Stimulated activated CD4-positive, alpha-beta T cell treated with anti-CD3 and anti-CD28 coated beads, Interleukin-12 subunit alpha, Interleukin-12 subunit beta, amount 100 ng/mL, for 24 hours (primary cell): ENCODE measurements at regions not wholly inside any gene's neighbourhood (a gene's known extent, or its start where the extent isn't known, plus 50 kb on each side); places are given as distances from the start of the nearest gene placed in this dataset.
"Not testable (repeated sequence)": the region's sequence is repeated elsewhere in the genome, so short reads cannot be mapped to it uniquely, and the experiment has no call there.

Experiments
- DNase-seq, 2 experiments: peaks; one replicate each; pipeline ENCODE4 v3.0.0-alpha.2; 2020; ENCODE audit warnings: low read depth in 2 of 2

DNA sequence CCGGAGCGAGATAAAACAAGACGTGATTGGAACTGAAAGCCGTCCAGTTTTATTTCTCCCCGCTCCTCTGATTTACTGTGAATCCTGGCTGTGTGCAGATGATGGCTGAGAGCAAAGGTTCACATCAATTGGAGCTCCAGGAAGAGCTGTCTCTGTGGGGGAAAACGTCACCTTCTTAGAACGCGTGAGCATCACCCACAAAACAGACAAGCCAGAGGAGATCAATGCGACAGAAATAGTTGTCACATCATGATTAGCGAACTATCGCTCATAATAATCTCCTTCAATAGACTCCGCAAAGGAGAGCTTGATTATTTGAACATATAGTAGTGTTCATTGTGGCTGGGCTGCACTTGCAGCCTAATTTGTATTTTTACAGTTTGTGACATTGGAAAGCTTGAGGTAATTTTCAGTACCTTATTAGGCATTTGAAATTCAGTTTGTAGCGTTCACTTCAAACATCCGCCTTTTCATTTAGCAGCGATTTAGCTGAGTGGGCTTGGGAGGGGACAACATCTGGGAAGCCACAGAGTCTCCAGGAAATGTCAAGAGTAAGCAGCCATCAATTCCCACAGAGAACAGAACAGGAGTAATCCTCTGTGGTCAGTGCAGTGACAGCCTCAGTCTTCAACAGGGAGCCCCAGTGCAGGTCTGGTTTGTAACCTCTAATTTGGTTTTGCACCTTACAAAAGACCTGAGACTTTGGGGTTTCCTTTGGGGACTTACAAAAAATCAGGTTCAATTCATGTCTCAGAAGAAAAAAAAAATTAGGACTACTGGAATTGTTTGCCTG, 276.8 kb upstream of the PFKP start:
- no peak for DNase-seq

DNA sequence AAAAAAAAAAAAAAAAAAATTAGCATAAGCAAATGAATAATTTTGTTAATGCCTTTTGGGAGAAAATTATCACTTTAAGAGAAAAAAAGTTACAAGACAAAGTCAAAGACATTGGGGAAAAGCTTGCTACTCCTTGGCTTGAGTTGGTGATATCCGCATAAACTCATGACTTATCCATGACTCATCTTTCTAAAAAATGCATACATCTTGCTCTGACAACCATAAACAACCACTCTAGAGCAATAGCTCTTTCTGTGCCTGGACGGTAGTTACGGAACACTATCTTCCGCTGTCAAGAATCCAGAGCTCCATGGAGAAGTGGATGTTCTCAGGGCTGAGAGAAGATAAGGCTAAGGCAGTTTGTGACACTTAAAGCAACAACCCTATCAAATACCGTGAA, 281.1 kb upstream of the PFKP start:
- no peak for DNase-seq

DNA sequence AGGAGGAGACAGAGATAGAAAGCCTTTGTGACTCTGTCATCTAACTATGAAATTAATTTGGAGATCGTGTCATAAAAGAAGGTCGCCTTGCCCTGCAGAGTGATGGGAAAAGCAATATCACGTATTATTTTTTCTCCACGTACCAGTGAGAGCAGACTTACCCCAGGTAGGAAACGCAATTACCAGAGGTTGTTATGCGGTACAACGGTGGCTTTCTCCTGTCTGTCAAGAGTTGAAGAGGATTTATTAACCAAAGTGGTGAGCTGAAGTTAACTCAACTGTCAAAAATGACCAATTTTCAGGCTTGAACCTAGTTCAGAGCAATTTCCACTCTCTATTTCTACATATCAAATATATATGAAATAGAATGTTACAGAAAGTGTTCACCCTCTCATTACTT, 282.6 kb upstream of the PFKP start:
- no peak for DNase-seq

DNA sequence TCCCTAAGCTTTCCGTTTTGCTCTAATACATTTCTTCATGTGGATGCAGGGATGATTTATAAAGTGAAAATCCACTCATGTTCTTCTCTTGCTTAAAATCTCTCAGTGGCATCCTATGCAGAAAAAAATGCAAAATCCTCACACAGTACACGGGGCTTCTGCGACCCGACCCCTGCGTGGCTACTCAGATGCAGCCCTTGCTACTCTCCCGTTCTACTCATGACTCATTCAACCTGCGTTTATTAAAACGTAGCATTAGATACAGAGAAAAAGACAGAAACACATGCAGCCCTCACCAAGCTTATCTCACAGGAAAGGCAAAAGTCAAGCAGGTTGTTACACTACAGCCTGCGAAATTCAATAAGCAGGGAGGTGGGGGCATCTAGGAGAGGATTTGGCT, 284.4 kb upstream of the PFKP start:
- DNase-seq: no peak

DNA sequence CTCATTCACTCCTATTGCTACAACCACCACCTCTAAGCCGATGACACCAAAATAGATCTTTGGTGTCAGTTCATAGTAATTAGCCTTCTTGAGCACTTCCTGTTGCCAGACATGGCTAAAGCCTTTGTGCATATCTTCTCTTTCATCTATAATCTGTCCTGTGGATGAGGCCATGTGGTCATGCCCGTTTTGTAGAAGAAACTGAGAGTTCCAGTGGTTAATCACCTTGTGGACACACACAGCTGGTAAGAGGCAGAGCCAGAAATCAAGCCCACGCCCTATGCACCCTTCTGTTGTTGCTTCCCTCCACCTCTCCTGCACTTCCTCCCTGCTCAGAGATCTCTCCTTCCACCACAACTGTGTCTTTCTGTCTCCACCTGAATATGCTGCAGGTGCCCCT, 285.1 kb upstream of the PFKP start:
- DNase-seq: no peak

DNA sequence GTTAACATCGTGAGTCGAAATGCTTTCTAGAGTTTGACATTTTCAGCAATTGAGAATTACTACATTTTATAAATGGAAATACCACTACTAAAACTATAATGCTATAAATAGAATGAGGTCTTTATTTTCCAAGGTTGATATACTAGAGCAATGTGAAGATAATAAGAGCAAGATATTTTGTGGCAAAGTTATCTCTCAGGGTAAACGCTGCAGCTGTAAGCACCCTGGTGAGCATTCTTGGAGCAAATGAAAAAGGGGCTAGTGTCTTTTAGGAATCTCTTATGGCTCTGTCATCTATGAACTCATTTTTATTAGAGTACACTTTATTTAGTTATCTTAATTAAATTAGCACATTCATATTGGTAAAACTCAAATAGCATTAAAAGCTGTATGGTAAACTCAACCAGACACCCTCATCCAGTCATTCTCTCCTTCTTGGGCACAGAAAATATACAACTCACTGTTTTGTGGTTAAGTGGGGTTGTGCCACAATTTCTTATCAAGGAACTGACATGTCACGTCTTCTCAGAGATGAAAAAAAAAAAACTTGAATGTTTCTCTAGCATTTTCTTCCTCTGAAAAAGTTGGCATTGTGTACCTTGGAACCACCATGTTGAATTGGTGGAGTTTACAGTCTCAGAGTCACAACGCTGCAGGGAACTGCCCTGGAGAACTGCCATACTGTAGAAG, 289.5 kb upstream of the PFKP start:
- no peak for DNase-seq

DNA sequence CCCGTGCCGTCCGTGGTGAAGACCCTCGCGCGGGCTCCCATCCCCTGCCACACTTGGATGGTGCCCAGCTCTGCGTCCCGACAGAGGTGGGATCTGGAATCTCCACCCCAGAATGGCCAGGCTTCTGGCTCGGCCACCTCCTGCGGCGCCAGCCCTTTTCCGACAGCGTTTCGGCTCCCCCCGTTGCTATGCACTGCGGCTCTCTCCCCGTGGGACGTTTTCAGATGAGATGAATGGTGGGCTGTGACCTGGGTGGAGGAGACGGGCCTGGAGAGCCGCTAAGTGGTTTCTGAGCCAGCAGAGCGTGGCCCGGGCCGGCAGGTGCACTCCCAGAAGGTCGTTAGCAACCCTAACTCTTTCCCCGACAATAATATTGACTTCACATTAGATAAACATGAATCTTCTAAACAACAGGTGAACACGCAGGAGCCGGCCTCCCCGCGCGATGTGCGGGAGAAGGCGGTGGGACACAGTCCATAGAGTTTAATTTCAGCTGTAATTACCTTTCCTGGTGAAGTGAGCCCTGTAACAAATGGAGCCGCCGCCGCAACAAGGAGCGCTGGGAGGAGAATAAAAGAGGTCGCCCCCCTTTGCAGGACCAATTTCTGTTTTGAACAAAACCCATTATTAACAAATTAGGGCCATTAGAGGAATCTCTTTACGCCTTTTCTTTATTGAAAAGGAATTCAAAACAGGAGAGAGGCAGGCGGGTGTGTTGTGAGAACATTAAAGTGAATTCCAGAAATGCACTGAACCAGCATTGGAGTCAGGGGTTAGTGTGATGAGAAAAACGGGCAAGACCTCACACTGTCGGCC, 294.3 kb upstream of the PFKP start:
- DNase-seq: no peak

DNA sequence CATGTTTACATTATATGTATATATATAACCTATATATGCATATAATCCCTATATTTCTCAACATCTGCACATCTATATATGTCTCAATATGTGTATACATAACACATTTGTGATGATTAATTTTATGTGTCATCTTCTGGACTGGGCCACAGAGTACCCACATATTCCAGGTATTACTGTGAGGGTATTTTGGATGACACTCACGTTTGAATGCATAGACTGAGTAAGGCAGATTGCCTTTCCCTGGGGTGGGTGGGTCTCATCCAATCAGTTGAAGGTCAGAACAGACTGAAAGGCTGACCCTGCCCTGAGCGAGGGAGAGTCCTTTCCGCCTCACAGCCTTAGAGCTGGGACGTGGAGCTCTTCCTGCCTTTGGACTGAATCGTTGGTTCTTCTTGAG, 295.2 kb upstream of the PFKP start:
- no peak for DNase-seq

DNA sequence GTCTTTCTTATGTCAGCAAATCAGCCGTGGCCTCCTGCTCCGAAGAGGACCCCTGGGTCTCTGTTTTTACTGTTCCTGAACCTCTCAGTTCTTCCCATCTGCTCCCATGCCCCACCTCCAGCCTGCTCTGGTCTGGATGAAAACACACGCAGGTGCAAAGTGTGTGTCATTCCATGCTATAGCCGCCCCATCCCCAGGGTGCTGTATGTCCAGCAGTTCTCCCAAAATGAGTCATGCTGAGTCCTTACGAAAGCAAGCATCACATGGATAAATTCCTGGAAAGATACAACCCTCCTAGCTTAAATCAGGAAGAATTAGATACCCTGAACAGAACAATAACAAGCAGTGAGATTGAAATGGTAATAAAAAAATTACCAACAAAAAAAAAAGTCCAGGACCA, 300.1 kb upstream of the PFKP start:
- DNase-seq: not testable (repeated sequence)

DNA sequence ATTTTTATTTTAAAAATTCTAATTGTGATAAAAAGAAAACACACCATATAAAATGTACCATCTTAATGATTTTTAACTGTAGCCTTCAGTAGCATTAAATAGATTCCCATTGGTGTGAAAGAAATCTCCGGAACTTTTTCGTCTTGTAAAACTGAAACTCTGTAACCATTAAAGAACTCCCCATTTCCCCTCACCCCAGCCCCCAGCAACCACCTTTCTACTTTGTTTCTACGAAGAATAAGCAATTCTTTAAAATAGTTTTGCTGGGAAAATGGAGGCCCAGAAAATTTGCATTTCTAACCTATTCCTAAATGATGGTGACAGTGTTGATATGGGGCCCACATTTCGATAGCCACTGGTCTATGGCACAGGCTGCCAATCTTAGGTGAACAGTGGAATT, 305.4 kb upstream of the PFKP start:
- no peak for DNase-seq

DNA sequence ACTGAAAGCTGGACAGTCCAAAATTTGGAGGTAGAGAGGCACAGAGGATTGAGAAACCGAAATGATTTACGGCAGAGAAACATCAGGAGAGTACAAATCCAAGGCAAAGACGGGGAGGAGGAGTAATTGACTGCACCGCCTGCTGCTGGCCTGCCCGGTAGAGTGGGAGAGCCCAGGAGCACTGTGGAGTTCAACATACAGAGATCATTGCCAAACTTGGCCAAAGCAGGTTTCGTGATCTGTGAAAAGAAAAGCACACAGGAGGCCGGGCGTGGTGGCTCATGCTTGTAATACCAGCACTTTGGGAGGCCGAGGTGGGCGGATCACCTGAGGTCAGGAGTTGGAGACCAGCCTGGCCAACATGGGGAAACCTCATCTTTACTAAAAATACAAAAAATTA, 306.0 kb upstream of the PFKP start:
- no peak for DNase-seq

DNA sequence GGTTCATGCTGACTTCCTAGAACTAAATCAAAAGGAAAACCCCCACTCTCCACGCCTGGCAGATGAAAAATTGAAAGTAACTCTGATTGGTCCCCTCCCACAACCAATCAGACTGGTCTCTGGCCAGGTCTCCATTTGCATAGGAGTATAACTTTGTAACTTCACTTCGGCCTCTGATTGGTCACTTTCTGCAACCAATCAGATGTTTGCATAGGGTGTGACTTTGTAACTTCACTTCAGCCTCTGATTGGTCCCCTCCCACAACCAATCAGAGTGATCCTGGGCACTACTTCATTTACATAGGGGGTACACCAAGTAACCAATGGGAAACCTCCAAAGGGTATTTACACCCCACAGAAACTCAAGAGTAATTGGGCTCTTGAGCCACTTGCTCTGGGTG, 306.6 kb upstream of the PFKP start:
- DNase-seq: no peak

DNA sequence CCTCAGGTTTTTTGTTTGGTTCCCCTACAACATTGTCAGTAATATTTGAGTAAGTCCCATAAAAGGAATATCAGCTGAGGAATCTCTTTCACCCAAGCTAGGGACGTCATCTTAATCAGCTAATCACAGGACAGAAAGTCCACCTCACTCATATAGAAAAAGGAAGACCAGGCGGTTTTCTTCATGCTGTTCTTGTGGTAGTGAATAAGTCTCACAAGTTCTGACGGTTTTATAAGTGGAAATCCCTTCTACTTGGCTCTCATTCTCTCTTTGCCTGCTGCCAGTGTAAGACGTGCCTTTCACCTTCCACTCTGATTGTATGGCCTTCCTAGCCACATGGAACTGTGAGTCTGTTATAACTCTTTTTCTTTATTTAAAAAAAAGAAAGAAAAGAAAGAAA, 308.1 kb upstream of the PFKP start:
- DNase-seq: no peak

DNA sequence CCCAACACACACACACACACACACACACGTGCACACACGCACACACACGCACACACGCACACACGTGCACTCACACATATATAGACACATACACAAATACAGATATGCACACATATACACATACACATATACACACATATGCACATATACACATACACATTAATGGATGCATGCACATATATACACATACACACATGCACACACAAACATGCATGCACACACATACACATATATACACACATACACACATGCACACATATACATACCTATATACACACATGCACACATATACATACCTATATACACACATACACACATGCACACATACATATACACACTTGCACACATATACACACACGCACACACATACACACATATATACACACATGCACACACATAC, 312.4 kb upstream of the PFKP start:
- no peak for DNase-seq

DNA sequence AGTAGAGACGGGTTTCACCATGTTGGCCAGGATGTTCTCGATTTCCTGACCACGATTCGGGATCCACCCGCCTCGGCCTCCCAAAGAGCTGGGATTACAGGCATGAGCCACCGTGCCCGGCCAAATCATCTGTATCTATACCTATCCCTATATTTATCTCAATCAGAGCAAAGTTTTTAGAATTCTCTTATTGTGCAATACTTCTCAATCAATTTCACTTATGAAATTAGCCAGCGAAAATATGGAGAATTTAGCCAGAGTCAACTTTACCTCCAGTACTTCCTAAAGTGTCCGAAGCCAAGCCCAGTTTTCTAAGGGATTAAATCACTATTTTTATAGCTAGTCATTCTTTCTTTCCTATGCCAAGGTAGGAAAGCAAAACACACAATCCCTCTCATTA, 319.1 kb upstream of the PFKP start:
- DNase-seq: no peak

DNA sequence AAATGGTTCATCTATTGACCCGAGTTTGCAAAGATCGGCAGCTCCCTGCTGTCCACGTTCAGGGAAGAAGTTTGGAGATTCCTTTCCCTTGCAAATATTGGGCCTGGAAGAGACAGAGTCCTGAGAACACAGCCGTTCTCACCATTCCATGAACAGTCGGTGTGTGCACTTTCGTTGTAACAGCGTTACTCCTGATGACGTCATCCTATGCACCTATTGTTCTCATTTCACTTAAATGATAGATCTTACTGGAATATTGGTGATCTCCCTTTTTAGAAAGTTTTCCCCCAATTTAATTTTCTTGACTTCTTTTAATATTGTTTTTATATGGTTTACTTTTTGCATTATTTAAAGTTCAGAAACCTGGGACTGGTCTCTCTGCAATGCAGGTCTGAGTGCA, 320.7 kb upstream of the PFKP start:
- DNase-seq: no peak

DNA sequence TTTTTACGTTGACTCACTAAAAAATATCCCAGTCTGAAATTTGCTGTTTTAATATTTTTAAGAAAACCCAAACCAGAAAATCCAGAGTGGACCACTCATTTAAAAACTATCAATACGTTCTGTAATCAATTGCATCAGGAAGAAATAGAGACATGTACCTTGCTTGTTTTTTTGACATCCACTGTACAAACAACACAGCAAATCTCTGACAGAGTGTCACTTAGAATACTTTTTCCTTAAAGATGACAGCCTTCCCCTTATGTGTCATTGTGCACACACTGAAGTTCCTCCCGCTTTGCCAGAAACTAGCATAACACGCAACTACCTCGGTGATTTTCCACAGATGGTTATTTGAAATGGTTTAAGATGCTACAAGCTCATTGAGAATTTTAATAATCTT, 321.7 kb upstream of the PFKP start:
- no peak for DNase-seq

DNA sequence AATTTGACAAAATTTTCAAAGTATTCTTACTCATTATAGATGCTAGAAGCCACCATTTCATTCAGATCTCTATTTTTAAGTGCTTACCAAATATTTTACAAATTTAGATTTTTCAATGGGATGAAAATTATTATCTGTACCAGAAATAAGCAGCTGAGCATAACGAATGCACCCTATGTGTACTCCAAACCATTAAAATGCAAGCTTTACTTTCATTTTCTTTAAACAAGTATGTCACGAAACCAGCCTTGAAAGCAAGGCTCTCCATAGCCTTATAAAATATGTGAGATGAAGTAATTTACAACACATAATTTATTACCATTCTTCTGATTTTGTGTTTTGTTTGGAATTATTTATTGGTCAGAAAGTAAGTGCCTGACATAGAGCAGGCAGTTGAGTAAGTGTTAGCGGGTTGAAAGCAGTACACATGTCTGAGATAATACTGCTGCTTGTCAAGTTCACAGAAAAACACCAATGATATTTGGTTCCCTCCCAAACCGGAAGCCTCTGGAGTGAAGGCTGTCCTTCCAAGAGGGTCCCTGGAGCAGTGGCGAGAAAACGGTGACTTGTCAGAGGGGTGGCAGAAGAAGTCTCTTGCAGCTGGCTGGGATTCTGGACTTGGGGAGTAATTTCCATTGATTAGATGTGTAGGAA, 322.7 kb upstream of the PFKP start:
- no peak for DNase-seq

DNA sequence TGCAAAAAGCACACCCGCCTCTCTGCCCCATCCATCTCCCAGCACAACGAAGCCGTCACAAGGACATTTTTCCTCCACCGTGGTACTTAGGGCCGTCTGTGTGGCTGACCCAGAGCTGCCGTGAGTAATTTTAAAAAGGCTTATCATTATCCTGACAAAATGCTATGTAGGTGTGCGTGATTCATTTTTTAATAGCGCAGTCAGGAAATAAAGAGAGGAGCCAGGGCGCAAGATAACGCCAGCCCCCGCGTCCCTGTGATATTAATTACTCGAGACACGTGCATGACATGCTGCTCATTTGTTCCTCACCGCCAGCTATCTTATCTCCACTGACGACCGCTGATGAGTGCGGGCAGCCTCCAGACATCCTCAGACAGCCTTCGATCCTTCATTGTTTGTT, 332.7 kb upstream of the PFKP start:
- no peak for DNase-seq

DNA sequence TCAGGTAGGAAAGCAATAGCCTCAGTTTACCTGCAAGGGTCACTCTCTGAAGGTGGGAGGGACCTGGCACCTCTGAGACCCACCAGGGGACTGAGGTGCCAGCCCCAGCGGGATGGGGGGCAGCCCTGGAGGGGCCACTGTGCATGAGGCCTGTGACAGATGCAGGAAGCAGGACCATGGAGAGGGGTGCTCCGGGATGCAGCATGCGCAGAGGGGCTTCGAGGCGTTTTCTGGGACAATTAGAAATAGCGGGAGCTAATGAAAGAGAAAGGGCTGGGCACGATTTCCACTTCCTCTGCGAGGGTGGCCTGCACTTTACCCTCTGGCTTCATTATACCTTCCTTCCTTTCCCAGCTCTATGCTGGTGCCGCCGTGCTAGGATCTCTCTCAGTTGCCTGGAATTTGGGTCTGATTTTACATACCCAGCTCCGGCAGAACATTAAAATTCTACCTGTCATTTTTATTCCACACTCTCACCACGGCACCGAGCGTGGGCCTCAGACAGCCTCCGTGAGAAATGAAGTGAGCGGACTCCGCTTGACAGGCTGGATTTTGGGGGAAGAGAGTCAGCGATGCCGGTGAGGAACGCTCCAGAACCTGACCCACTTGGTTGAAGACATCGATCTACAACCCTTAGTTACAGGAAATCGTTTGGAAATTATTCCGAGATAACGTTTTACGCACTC, 333.9 kb upstream of the PFKP start:
- no peak for DNase-seq

DNA sequence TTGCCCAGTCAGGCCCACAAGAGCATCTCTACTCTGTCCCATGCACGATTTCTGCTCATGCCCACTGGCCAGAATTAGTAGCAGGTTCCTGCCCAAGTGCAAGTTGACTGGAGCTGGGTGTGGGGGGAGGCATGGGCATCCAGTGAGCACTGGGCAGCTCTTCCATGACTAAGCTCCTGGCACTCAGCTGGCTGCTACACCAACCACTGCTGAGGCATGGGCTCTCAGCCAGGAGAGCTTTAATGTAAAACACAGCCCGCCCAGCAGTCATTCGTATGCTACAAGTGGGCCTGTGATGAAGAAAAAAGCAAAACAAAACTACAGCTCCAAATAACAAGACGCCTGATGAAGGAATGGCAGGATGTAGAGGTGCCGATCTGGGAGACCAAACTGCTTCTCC, 335.4 kb upstream of the PFKP start:
- no peak for DNase-seq

DNA sequence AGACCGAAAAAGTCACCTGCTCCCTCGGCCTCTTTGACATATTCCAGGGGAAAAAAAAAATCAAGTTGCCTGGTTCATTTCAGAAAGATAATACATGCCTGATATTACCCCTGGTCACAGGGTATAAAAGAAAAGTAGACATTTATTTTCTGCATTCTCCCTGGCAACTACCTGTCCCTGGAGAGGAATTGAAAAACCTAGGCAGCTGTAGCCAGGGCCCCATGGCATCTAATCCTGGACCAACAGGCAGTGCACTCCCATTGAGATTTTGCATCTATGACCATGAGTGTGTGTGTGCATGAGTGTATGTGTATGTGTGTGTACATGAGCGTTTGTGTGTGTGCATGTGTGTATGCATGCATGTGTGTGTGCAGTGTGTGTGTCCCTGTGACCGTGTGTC, 338.2 kb upstream of the PFKP start:
- no peak for DNase-seq
